ENCODE measurements at regions not wholly inside any gene's neighbourhood (a gene's known extent, or its start where the extent isn't known, plus 50 kb on each side); places are given as distances from the start of the nearest gene placed in this dataset.

- TF ChIP-seq CTCF (conservative IDR thresholded peaks at IDR 0.05) (no peak), EZH2 (IDR thresholded peaks at IDR 0.05; ENCODE audit: low read depth) (no peak)
- ChIA-PET CTCF (no interaction called here), POLR2A (ENCODE audit: unreplicated experiment) (no interaction called here)
- Histone ChIP-seq H3K27me3 (ENCODE audit: insufficient read depth, low read depth) (no peaks in the 10 kb centered on the region), H3K9me2 (ENCODE audit: insufficient read depth) (no peaks in the 10 kb centered on the region), H2AFZ (no peak overlapping the region), H3K27ac (no peak overlapping the region), H4K20me1 (ENCODE audit: insufficient read depth) (no peaks in the 10 kb centered on the region), H3K4me2 (no peak overlapping the region), H3K4me3 (no peak overlapping the region), H3K79me2 (ENCODE audit: low read depth) (no peaks in the 10 kb centered on the region), H3K4me1 (replicated peaks; ENCODE audit: insufficient read depth) (no peaks in the 10 kb centered on the region), H3F3A (ENCODE audit: insufficient read depth, low read depth) (no peaks in the 10 kb centered on the region), H3K36me3 (ENCODE audit: low read depth) (no peaks in the 10 kb centered on the region), H3K9me3 (ENCODE audit: insufficient read depth, low read depth) (no peaks in the 10 kb centered on the region; the same call in 1 of the 2 replicates)
- BruUV-seq (replicated peaks) = no TSS peak
- no peak for DNase-seq
- intact Hi-C loops (cut with micrococcal nuclease; ENCODE audit: unreplicated experiment) = no loop called here
These were observed 577.8 kb downstream of the JRKL start for GRCh38 chr11:96967616-96968015.

- Histone ChIP-seq H3K9me2 (ENCODE audit: insufficient read depth) (no peaks in the 10 kb centered on the region), H3K27me3 (ENCODE audit: insufficient read depth, low read depth) (no peaks in the 10 kb centered on the region), H3K4me1 (replicated peaks; ENCODE audit: insufficient read depth) (no peaks in the 10 kb centered on the region), H3K4me3 (no peak overlapping the region), H2AFZ (no peak overlapping the region), H3K27ac (no peak overlapping the region), H3K4me2 (no peak overlapping the region), H3K9me3 (ENCODE audit: insufficient read depth, low read depth) (no peaks in the 10 kb centered on the region; the same call in 1 of the 2 replicates), H3K36me3 (ENCODE audit: low read depth) (no peaks in the 10 kb centered on the region), H4K20me1 (ENCODE audit: insufficient read depth) (no peaks in the 10 kb centered on the region), H3F3A (ENCODE audit: insufficient read depth, low read depth) (no peaks in the 10 kb centered on the region), H3K79me2 (ENCODE audit: low read depth) (no peaks in the 10 kb centered on the region)
- intact Hi-C loops (cut with micrococcal nuclease; ENCODE audit: unreplicated experiment) = no loop called here
- ChIA-PET CTCF (no interaction called here), POLR2A (ENCODE audit: unreplicated experiment) (no interaction called here)
- TF ChIP-seq EZH2 (IDR thresholded peaks at IDR 0.05; ENCODE audit: low read depth) (no peak), CTCF (conservative IDR thresholded peaks at IDR 0.05) (no peak)
- no peak for DNase-seq
- no TSS peak for BruUV-seq (replicated peaks)
These were observed 579.4 kb downstream of the JRKL start for GRCh38 chr11:96969251-96969650.

GRCh38 chr11:96978751-96979150, 588.9 kb downstream of the JRKL start:
- Histone ChIP-seq H3K9me3 (ENCODE audit: insufficient read depth, low read depth) (no peaks in the 10 kb centered on the region), H3K9me2 (ENCODE audit: insufficient read depth) (0 out of 2 replicates have a peak, but pooled peaks cover 5% of the 10 kb centered on the region), H3K4me2 (no peak overlapping the region), H3K36me3 (ENCODE audit: low read depth) (no peaks in the 10 kb centered on the region), H3K4me1 (replicated peaks; ENCODE audit: insufficient read depth) (no peaks in the 10 kb centered on the region), H3F3A (ENCODE audit: insufficient read depth, low read depth) (no peaks in the 10 kb centered on the region), H2AFZ (no peak overlapping the region), H3K4me3 (no peak overlapping the region), H3K79me2 (ENCODE audit: low read depth) (no peaks in the 10 kb centered on the region), H3K27me3 (ENCODE audit: insufficient read depth, low read depth) (no peaks in the 10 kb centered on the region), H4K20me1 (ENCODE audit: insufficient read depth) (no peaks in the 10 kb centered on the region), H3K27ac (no peak overlapping the region)
- intact Hi-C loops (cut with micrococcal nuclease; ENCODE audit: unreplicated experiment) = no loop called here
- ChIA-PET POLR2A (ENCODE audit: unreplicated experiment) (no interaction called here), CTCF (no interaction called here)
- BruUV-seq (replicated peaks) = no TSS peak
- no peak for TF ChIP-seq EZH2 (IDR thresholded peaks at IDR 0.05; ENCODE audit: low read depth)
- no peak for TF ChIP-seq CTCF (conservative IDR thresholded peaks at IDR 0.05)
- DNase-seq = no peak

Data from PC-9 (cell line).